Lung (tissue), 11 donors: ENCODE measurements at regions not wholly inside any gene's neighbourhood (a gene's known extent, or its start where the extent isn't known, plus 50 kb on each side); places are given as distances from the start of the nearest gene placed in this dataset.

ENCODE experiments used
- ATAC-seq: fragments of 200-7000 bp; cut with Tn5 transposase; one replicate; pipeline ENCODE4 v1.9.1; 2020; ENCODE audit warnings: moderate number of reproducible peaks; ENCODE audit not compliant: insufficient read depth, low FRiP score
- DNase-seq, 3 donors: peaks; one replicate each; pipeline ENCODE4 v3.0.0-alpha.2; 2013 to 2017
- H3K27ac ChIP-seq, 2 donors: one replicate each; pipeline ENCODE4 v1.5.1; 2013; ENCODE audit warnings: mild to moderate bottlenecking in 2 of 2, moderate library complexity in 2 of 2, control low read depth in 1 of 2, inconsistent platforms in 1 of 2, low read depth in 1 of 2, low read length in 1 of 2
- H3K27me3 ChIP-seq, 3 donors: one replicate each; pipeline ENCODE4 v1.5.1; 2013; ENCODE audit warnings: low read length in 2 of 3; ENCODE audit not compliant: control insufficient read depth in 3 of 3, insufficient read depth in 3 of 3
- H3K36me3 ChIP-seq, 4 donors: one replicate each; pipeline ENCODE4 v1.5.1; 2013; ENCODE audit warnings: low read length in 4 of 4, mild to moderate bottlenecking in 1 of 4, moderate library complexity in 1 of 4; ENCODE audit not compliant: control insufficient read depth in 4 of 4, insufficient read depth in 4 of 4
- H3K4me1 ChIP-seq, 5 donors: one replicate each; pipeline ENCODE4 v1.5.1; 2013; ENCODE audit warnings: low read length in 5 of 5, mild to moderate bottlenecking in 2 of 5, moderate library complexity in 1 of 5; ENCODE audit not compliant: control insufficient read depth in 5 of 5, insufficient read depth in 5 of 5
- H3K4me3 ChIP-seq: one replicate; pipeline ENCODE4 v1.5.1; 2013; ENCODE audit warnings: mild to moderate bottlenecking, control low read depth, moderate library complexity
- H3K9ac ChIP-seq, 2 donors: one replicate each; pipeline ENCODE4 v1.5.1; 2013; ENCODE audit warnings: low read length in 2 of 2, control low read depth in 1 of 2; ENCODE audit not compliant: insufficient read depth in 1 of 2
- H3K9me3 ChIP-seq, 4 donors: one replicate each; pipeline ENCODE4 v1.5.1; 2013; ENCODE audit warnings: low read length in 3 of 4, mild to moderate bottlenecking in 1 of 4, moderate library complexity in 1 of 4; ENCODE audit not compliant: control insufficient read depth in 4 of 4, insufficient read depth in 3 of 4
- WGBS, 2 donors: extraction: QIAGEN DNeasy Blood & Tissue Kit; methylation state at CpG; one replicate each; pipeline ENCODE4 v1.1.7; 2013; 5-methylcytosine and 5-hydroxymethylcytosine counted together
- TF ChIP-seq, protein P1 (sequence below): IDR thresholded peaks from 2 replicates; pipeline ENCODE4 v1.5.1; 2012; ENCODE audit warnings: mild to moderate bottlenecking; ENCODE audit errors: control extremely low read depth, extremely low read depth
- donor health status: control.
- donor health status: control.
- donor health status: Bipolar disorder and iron deficiency.
- donor health status: healthy.
- donor health status: DM: yes; HTN: yes; CAD: no.

DNA sequence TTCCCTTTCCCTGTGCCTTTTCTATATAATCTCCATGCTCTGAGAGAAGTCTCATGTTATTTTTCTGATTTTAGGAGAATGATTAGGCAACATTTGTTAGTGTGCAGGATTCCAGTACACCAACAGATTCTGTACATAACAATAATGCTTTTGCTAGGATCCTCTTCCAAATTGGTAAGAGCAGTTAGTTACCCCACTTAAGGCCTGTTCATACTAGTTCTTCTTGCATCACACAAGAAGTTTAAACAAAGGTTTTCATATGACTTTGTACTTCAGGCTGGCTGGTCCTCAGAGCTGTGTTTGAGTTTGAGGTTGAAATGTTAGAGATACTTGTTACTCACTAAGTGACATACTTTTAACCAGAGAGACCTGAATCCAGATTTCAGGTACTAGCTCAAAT lies 686.9 kb upstream of the NRXN1 start:
- Histone ChIP-seq H3K27ac (no peak overlapping the region), H3K4me1 (no peaks in the 10 kb centered on the region)
- no peak for ATAC-seq

DNA sequence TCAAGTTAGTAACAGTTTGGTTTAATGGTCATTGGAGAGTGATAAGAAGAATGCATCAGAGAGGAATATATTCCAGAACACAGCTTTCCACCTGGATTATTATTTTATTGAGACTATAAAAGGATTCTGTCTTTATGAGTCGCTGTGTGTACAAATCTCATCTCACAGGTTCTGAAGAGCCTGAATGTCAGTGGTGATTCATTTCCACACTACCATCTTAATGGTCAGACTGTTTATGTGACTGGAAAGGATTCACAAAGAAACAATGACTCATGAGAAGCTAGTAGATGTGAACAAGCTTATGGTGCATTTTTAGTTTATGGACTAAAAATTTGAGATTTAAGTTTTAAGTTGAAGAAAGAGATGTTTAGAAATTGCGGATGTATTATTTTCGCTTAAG lies 685.4 kb upstream of the NRXN1 start:
- 90 to 95% methylated on average over 3 of the region's 3 CpGs for WGBS, 2 donors
- no peak for ATAC-seq

More for the DNA sequence above, 686.9 kb upstream of the NRXN1 start:
- Histone ChIP-seq H3K4me3 (no peak overlapping the region), H3K9ac (no peak overlapping the region), H3K27me3 (no peaks in the 10 kb centered on the region), H3K36me3 (no peaks in the 10 kb centered on the region), H3K9me3 (no peaks in the 10 kb centered on the region)
- no peak for DNase-seq
- TF ChIP-seq, protein P1, sequence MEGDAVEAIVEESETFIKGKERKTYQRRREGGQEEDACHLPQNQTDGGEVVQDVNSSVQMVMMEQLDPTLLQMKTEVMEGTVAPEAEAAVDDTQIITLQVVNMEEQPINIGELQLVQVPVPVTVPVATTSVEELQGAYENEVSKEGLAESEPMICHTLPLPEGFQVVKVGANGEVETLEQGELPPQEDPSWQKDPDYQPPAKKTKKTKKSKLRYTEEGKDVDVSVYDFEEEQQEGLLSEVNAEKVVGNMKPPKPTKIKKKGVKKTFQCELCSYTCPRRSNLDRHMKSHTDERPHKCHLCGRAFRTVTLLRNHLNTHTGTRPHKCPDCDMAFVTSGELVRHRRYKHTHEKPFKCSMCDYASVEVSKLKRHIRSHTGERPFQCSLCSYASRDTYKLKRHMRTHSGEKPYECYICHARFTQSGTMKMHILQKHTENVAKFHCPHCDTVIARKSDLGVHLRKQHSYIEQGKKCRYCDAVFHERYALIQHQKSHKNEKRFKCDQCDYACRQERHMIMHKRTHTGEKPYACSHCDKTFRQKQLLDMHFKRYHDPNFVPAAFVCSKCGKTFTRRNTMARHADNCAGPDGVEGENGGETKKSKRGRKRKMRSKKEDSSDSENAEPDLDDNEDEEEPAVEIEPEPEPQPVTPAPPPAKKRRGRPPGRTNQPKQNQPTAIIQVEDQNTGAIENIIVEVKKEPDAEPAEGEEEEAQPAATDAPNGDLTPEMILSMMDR, result no peak

DNA sequence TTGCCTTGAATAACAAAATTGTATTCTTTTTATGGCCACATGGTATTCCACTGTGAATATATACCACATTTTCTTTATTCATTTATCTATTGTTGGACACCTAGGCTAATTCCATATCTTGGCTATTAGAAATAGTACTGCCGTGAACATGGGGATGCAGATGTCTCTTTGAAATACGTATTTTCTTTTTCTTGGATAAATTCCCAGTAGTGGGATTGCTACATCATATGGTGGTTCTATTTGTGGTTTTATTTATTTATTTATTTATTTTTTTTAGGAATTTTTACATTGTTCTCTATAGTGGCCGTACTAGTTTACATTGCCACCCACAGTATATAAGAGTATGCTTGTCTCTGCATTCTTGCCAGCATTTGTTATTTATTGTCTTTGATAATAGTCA lies 679.8 kb upstream of the NRXN1 start:
- Histone ChIP-seq H3K27me3 (no peaks in the 10 kb centered on the region), H3K9ac (no peak overlapping the region), H3K4me1 (no peaks in the 10 kb centered on the region), H3K36me3 (no peaks in the 10 kb centered on the region), H3K27ac (no peak overlapping the region), H3K9me3 (no peaks in the 10 kb centered on the region), H3K4me3 (no peak overlapping the region)
- DNase-seq (no peak), ATAC-seq (no peak)
- 78% methylated on average over 3 of the region's 3 CpGs for WGBS, 2 donors
- TF ChIP-seq, protein P1, result no peak

More for the DNA sequence above, 685.4 kb upstream of the NRXN1 start:
- no peak overlapping the region for H3K4me3 ChIP-seq
- no peak overlapping the region for H3K9ac ChIP-seq
- DNase-seq, result no peak
- H3K36me3 ChIP-seq, result no peaks in the 10 kb centered on the region
- TF ChIP-seq, protein P1, result no peak
- H3K27ac ChIP-seq, result no peak overlapping the region
- H3K27me3 ChIP-seq, result no peaks in the 10 kb centered on the region
- H3K4me1 ChIP-seq, result no peaks in the 10 kb centered on the region
- no peaks in the 10 kb centered on the region for H3K9me3 ChIP-seq

DNA sequence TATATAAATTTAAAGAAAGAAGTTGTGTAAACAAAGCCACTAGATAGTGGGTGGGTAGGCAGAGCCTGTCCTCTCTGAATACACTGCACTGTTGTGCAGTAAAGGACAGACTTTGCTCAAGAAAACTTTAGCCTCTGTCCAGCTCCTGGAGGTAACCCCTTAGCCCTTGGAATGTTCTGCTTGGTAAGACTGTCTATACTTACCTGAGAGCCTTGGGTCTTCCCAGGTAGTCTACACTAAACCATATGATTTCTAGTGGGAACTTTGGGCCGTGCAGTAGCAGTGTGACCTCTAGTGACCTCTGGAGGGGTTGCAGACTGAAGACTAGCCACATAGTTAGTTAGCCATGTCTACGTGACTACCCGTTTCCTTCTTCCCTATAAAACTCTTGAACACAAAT lies 678.3 kb upstream of the NRXN1 start:
- DNase-seq (no peak), ATAC-seq (no peak)
- Histone ChIP-seq H3K36me3 (no peaks in the 10 kb centered on the region), H3K9ac (no peak overlapping the region), H3K4me1 (no peaks in the 10 kb centered on the region), H3K9me3 (no peaks in the 10 kb centered on the region), H3K27ac (no peak overlapping the region), H3K27me3 (no peaks in the 10 kb centered on the region), H3K4me3 (no peak overlapping the region)
- 45 to 54% methylated on average over 3 of the region's 3 CpGs for WGBS, 2 donors
- TF ChIP-seq, protein P1, result no peak
